H1 (cell line): ENCODE measurements at regions not wholly inside any gene's neighbourhood (a gene's known extent, or its start where the extent isn't known, plus 50 kb on each side); places are given as distances from the start of the nearest gene placed in this dataset.

Source experiments
- CTCF ChIA-PET: fragments of 300-600 bp; sonication (Branson Sonifier 250); formaldehyde crosslinking; loops from one replicate; lab custom pipeline; 2021; ENCODE audit not compliant: partially characterized antibody; lab: Charles Lee
- POLR2A ChIA-PET: fragments of 300-600 bp; sonication (Branson Sonifier 250); formaldehyde crosslinking; loops from one replicate; lab custom pipeline; 2021; ENCODE audit warnings: inconsistent platforms; ENCODE audit not compliant: partially characterized antibody; lab: Charles Lee
- DNase-seq, 2 experiments: peaks; one replicate each; pipeline versions ENCODE4 v3.0.0 to v3.0.0-alpha.2; 2010 to 2022; ENCODE audit warnings: low spot score in 2 of 2, low read depth in 1 of 2, mixed read lengths in 1 of 2
- FAIRE-seq: peaks from 2 replicates; lab custom pipeline; 2011; peaks lifted over from hg19 to GRCh38; lab: Jason Lieb, UNC
- H2AFZ ChIP-seq: 2 replicates; pipeline ENCODE4 v1.8.1; 2012; ENCODE audit warnings: low read length, inconsistent platforms
- H2AK5ac ChIP-seq: 2 replicates; pipeline ENCODE4 v1.6.1; 2013; ENCODE audit warnings: low read depth, low read length
- H2BK120ac ChIP-seq: replicated peaks from 2 replicates; pipeline ENCODE3; 2013; ENCODE audit warnings: low read depth, low read length, inconsistent platforms
- H2BK12ac ChIP-seq: 2 replicates; pipeline ENCODE4 v1.6.1; 2013; ENCODE audit warnings: low read depth, low read length
- H2BK15ac ChIP-seq: 2 replicates; pipeline ENCODE4 v1.6.1; 2013; ENCODE audit warnings: low read length
- H2BK20ac ChIP-seq: 2 replicates; pipeline ENCODE4 v1.6.1; 2013; ENCODE audit warnings: low read length
- H2BK5ac ChIP-seq: 2 replicates; pipeline ENCODE4 v1.6.1; 2013; ENCODE audit warnings: low read depth, low read length
- H3K14ac ChIP-seq: 2 replicates; pipeline ENCODE4 v1.6.1; 2013; ENCODE audit warnings: inconsistent platforms; ENCODE audit not compliant: insufficient read length
- H3K18ac ChIP-seq: 2 replicates; pipeline ENCODE4 v1.6.1; 2013; ENCODE audit warnings: low read length; ENCODE audit errors: extremely low read depth
- H3K23ac ChIP-seq: 2 replicates; pipeline ENCODE4 v1.6.1; 2013; ENCODE audit warnings: inconsistent platforms; ENCODE audit not compliant: insufficient read length
- H3K23me2 ChIP-seq: 2 replicates; pipeline ENCODE4 v1.6.1; 2013; ENCODE audit warnings: low read depth, low read length
- H3K27ac ChIP-seq: 2 replicates; pipeline ENCODE4 v1.6.1; 2011; ENCODE audit warnings: low read depth, low read length, inconsistent platforms
- H3K27me3 ChIP-seq, 4 experiments: replicated peaks in 1 of 4; 1 replicate in 1 of 4; 2 replicates in 3 of 4; pipeline versions ENCODE4 v1.6.1 to v1.8.1; 2011 to 2013; ENCODE audit warnings: low read length in 3 of 4, mild to moderate bottlenecking in 3 of 4, inconsistent platforms in 2 of 4, mixed read lengths in 2 of 4, moderate library complexity in 1 of 4; ENCODE audit not compliant: control insufficient read depth in 3 of 4, insufficient read depth in 3 of 4; ENCODE audit errors: extremely low read depth in 1 of 4
- H3K36me3 ChIP-seq, 4 experiments: 2 replicates each; pipeline versions ENCODE4 v1.6.1 to v1.8.1; 2011 to 2013; ENCODE audit warnings: mild to moderate bottlenecking in 4 of 4, low read length in 3 of 4, moderate library complexity in 2 of 4, control low read depth in 1 of 4, inconsistent platforms in 1 of 4; ENCODE audit not compliant: insufficient read depth in 4 of 4, control insufficient read depth in 2 of 4
- H3K4ac ChIP-seq: replicated peaks from 2 replicates; pipeline ENCODE3; 2013; ENCODE audit warnings: low read length, low read depth, mixed read lengths, inconsistent platforms; ENCODE audit not compliant: insufficient read length
- H3K4me1 ChIP-seq, 4 experiments: replicated peaks in 1 of 4; 1 replicate in 1 of 4; 2 replicates in 3 of 4; pipeline versions ENCODE4 v1.6.1 to v1.8.1; 2011 to 2013; ENCODE audit warnings: low read length in 3 of 4, inconsistent platforms in 2 of 4, mixed read lengths in 1 of 4; ENCODE audit not compliant: insufficient read depth in 4 of 4, control insufficient read depth in 3 of 4
- H3K4me2 ChIP-seq, 2 experiments: 2 replicates each; pipeline versions ENCODE4 v1.6.1 to v1.8.1; 2011 to 2013; ENCODE audit warnings: low read depth in 2 of 2, low read length in 2 of 2, control low read depth in 1 of 2, inconsistent platforms in 1 of 2, mild to moderate bottlenecking in 1 of 2; ENCODE audit not compliant: insufficient read depth in 1 of 2
- H3K4me3 ChIP-seq, 4 experiments: fragments of 200-600, 300-600 bp in 1 of 4; sonication (generic), shearing (Covaris generic), sonication (Bioruptor Twin) in 1 of 4; 2 replicates each; pipeline versions ENCODE4 v1.5.1 to v1.8.1; 2011 to 2016; ENCODE audit warnings: low read length in 4 of 4, low read depth in 3 of 4, control low read depth in 2 of 4, inconsistent platforms in 2 of 4, mild to moderate bottlenecking in 2 of 4, mixed read lengths in 1 of 4, moderate library complexity in 1 of 4; ENCODE audit not compliant: insufficient read depth in 2 of 4; ENCODE audit errors: extremely low read depth in 1 of 4
- H3K56ac ChIP-seq: replicated peaks from 2 replicates; pipeline ENCODE3; 2013; ENCODE audit warnings: low read depth, mild to moderate bottlenecking, mixed read lengths, low read length, inconsistent platforms; ENCODE audit not compliant: insufficient read length
- H3K79me1 ChIP-seq: 2 replicates; pipeline ENCODE4 v1.6.1; 2013; ENCODE audit warnings: low read depth, low read length, control low read depth
- H3K79me2 ChIP-seq, 2 experiments: 2 replicates each; pipeline versions ENCODE4 v1.6.1 to v1.8.1; 2012 to 2013; ENCODE audit warnings: low read length in 2 of 2, mild to moderate bottlenecking in 2 of 2, inconsistent platforms in 1 of 2; ENCODE audit not compliant: insufficient read depth in 2 of 2, control insufficient read depth in 1 of 2
- H3K9ac ChIP-seq, 4 experiments: replicated peaks in 1 of 4; 1 replicate in 1 of 4; 2 replicates in 3 of 4; pipeline versions ENCODE4 v1.6.1 to v1.8.1; 2011 to 2013; ENCODE audit warnings: low read depth in 3 of 4, low read length in 3 of 4, control low read depth in 2 of 4, mild to moderate bottlenecking in 2 of 4, moderate library complexity in 2 of 4, inconsistent platforms in 1 of 4; ENCODE audit errors: extremely low read depth in 1 of 4
- H3K9me3 ChIP-seq, 2 experiments: 2 replicates each; pipeline versions ENCODE4 v1.6.1 to v1.8.1; 2012 to 2013; ENCODE audit warnings: mild to moderate bottlenecking in 2 of 2, moderate library complexity in 2 of 2, control low read depth in 1 of 2, inconsistent platforms in 1 of 2, low read depth in 1 of 2, low read length in 1 of 2, mixed read lengths in 1 of 2; ENCODE audit not compliant: insufficient read depth in 2 of 2
- H4K20me1 ChIP-seq, 2 experiments: replicated peaks in 1 of 2; 2 replicates each; pipeline versions ENCODE3 to v1.8.1; 2011 to 2013; ENCODE audit warnings: inconsistent platforms in 2 of 2, low read length in 2 of 2, mild to moderate bottlenecking in 1 of 2; ENCODE audit not compliant: insufficient read depth in 2 of 2, control insufficient read depth in 1 of 2
- H4K5ac ChIP-seq: 2 replicates; pipeline ENCODE4 v1.6.1; 2013; ENCODE audit warnings: low read length, low read depth, mixed read lengths, inconsistent platforms; ENCODE audit not compliant: insufficient read length
- H4K8ac ChIP-seq: 2 replicates; pipeline ENCODE4 v1.8.0; 2013; ENCODE audit warnings: mild to moderate bottlenecking, moderate library complexity, low read length, inconsistent platforms; ENCODE audit not compliant: insufficient read depth; ENCODE audit errors: extremely low read depth
- H4K91ac ChIP-seq: replicated peaks from 2 replicates; pipeline ENCODE3; 2013; ENCODE audit warnings: low read length, mixed read lengths, inconsistent platforms; ENCODE audit not compliant: insufficient read length
- BACH1 ChIP-seq: IDR thresholded peaks from 2 replicates; pipeline ENCODE4 v1.6.1; 2012; ENCODE audit warnings: low read length, improper control_type of control experiment
- CEBPB ChIP-seq: IDR thresholded peaks from 2 replicates; pipeline ENCODE4 v1.6.1; 2012; ENCODE audit warnings: low read depth, low read length
- CHD1 ChIP-seq: IDR thresholded peaks from 2 replicates; pipeline ENCODE4 v1.6.1; 2012; ENCODE audit warnings: low read depth, low read length, improper control_type of control experiment
- EZH2 ChIP-seq: fragments of 200-600 bp; sonication (generic); IDR thresholded peaks from 2 replicates; pipeline ENCODE4 v1.7.1; 2012; ENCODE audit warnings: low read depth, mild to moderate bottlenecking, moderate library complexity, low read length, inconsistent platforms; ENCODE audit not compliant: severe bottlenecking
- KDM5A ChIP-seq: fragments of 200-600 bp; IDR thresholded peaks from 2 replicates; pipeline ENCODE4 v1.7.1; 2012; ENCODE audit warnings: mild to moderate bottlenecking, low read length, inconsistent platforms, mixed read lengths
- NANOG ChIP-seq: IDR thresholded peaks from 2 replicates; pipeline ENCODE4 v1.6.1; 2011; ENCODE audit warnings: low read length, low read depth, mild to moderate bottlenecking, inconsistent platforms; ENCODE audit not compliant: insufficient read depth, poor library complexity, severe bottlenecking
- PHF8 ChIP-seq: fragments of 200-600 bp; sonication (generic); conservative IDR thresholded peaks from 2 replicates; pipeline ENCODE4 v1.7.1; 2012; ENCODE audit warnings: low read depth, mild to moderate bottlenecking, inconsistent platforms, low read length, moderate library complexity
- POLR2A ChIP-seq, 2 experiments: IDR thresholded peaks; 1 replicate in 1 of 2; 2 replicates in 1 of 2; pipeline ENCODE4 v1.6.1; 2011; ENCODE audit warnings: low read depth in 2 of 2, low read length in 2 of 2, mild to moderate bottlenecking in 2 of 2; ENCODE audit errors: control extremely low read depth in 1 of 2
- RBBP5 ChIP-seq: IDR thresholded peaks from 2 replicates; pipeline ENCODE4 v1.7.1; 2012; ENCODE audit warnings: low read depth, mild to moderate bottlenecking, inconsistent platforms, low read length, moderate library complexity, borderline replicate concordance
- RXRA ChIP-seq: IDR thresholded peaks from 2 replicates; pipeline ENCODE4 v1.6.1; 2011; ENCODE audit warnings: low read depth, mild to moderate bottlenecking, low read length, moderate library complexity; ENCODE audit not compliant: insufficient read depth
- SIRT6 ChIP-seq: IDR thresholded peaks from one replicate; pipeline ENCODE4 v1.7.1; 2012; ENCODE audit warnings: low read length, inconsistent platforms
- SIX5 ChIP-seq: IDR thresholded peaks from 2 replicates; pipeline ENCODE4 v1.6.1; 2011; ENCODE audit warnings: mild to moderate bottlenecking, low read depth, low read length
- TAF7 ChIP-seq: optimal IDR thresholded peaks from 2 replicates; pipeline ENCODE3; 2011; ENCODE audit warnings: low read depth, mild to moderate bottlenecking, inconsistent platforms, low read length, moderate library complexity, borderline replicate concordance
- TCF12 ChIP-seq: IDR thresholded peaks from 2 replicates; pipeline ENCODE4 v1.6.1; 2011; ENCODE audit warnings: low read depth, mild to moderate bottlenecking, low read length
- YY1 ChIP-seq: IDR thresholded peaks from 2 replicates; pipeline ENCODE4 v1.6.1; 2011; ENCODE audit warnings: low read depth, mild to moderate bottlenecking, low read length
- WGBS, 2 experiments: shearing (Covaris generic) in 1 of 2; methylation state at CpG; one replicate each; pipeline versions ENCODE4 v1.1.6 to v1.1.7; 2013 to 2015; ENCODE audit warnings: low lambda C conversion rate in 2 of 2, mixed read lengths in 2 of 2, inconsistent platforms in 1 of 2, low coverage in 1 of 2, missing lambda C conversion rate in 1 of 2; ENCODE audit not compliant: insufficient replicate concordance in 2 of 2, insufficient coverage in 1 of 2, insufficient read length in 1 of 2; ENCODE audit errors: extremely low coverage in 1 of 2, missing lambda C conversion rate in 1 of 2; 5-methylcytosine and 5-hydroxymethylcytosine counted together
- TF ChIP-seq, protein P1 (sequence below): IDR thresholded peaks from 2 replicates; pipeline ENCODE4 v1.6.1; 2012; ENCODE audit warnings: inconsistent platforms

DNA sequence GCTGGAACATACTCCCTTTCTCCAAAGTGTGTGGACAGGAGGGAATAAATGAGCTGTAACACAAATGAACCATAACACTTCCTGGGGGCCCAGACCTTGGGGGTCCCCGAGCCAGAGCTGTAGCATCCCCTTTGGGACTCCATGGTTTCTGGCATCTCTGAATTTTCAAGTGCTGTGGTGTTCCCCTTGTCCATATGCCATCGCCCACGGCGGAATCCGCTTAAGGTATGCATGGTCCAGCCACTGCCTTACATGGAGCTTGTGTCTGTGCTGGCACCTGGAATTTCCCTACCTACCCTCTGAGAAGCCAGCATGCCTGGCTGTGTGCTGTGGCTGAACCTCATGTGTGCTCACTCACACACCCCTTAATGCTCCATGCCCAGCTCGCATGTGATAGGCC lies 943.6 kb downstream of the SLITRK1 start:
- H2BK5ac ChIP-seq, result no peak overlapping the region
- no peak overlapping the region for H2BK15ac ChIP-seq
- H4K5ac ChIP-seq, result no peak overlapping the region
- H3K4me3 ChIP-seq, result no peak overlapping the region
- H3K79me2 ChIP-seq, result no peaks in the 10 kb centered on the region
- H3K79me1 ChIP-seq, result no peaks in the 10 kb centered on the region
- H3K27ac ChIP-seq, result no peak overlapping the region
- no peak for DNase-seq
- H2BK12ac ChIP-seq, result no peak overlapping the region
- no peak overlapping the region for H3K4ac ChIP-seq
- H3K4me2 ChIP-seq, result no peak overlapping the region
- CTCF ChIA-PET, result interaction anchor here (0.6 to 1.0 kb wide), 2 partner anchors 19 to 54 kb away, joined by 3 read pairs; no protein-coding TSS in a partner anchor
- H2AK5ac ChIP-seq, result no peak overlapping the region
- H3K4me1 ChIP-seq, result no peaks in the 10 kb centered on the region
- no peaks in the 10 kb centered on the region for H3K23me2 ChIP-seq
- H4K8ac ChIP-seq, result peak overlapping the region; percentile 20; the same call in 1 of the 2 replicates
- H4K91ac ChIP-seq, result no peak overlapping the region
- H3K56ac ChIP-seq, result no peak overlapping the region
- H4K20me1 ChIP-seq, result no peaks in the 10 kb centered on the region
- no peak for FAIRE-seq
- H2BK20ac ChIP-seq, result no peak overlapping the region
- H3K36me3 ChIP-seq, result no peaks in the 10 kb centered on the region
- no peak overlapping the region for H3K18ac ChIP-seq
- H2BK120ac ChIP-seq, result no peak overlapping the region
- H3K23ac ChIP-seq, result no peak overlapping the region
- H3K27me3 ChIP-seq, result no peaks in the 10 kb centered on the region
- 99% methylated on average over 6 of the region's 6 CpGs; no CpG with 5 or more reads in 1 of the 2 experiments for WGBS, 2 experiments
- POLR2A ChIA-PET, result no interaction called here
- peaks cover 6% of the 10 kb centered on the region in 2 experiments for H3K9me3 ChIP-seq
- no peak overlapping the region for H2AFZ ChIP-seq
- H3K9ac ChIP-seq, result no peak overlapping the region
- no peak overlapping the region for H3K14ac ChIP-seq
- TF ChIP-seq YY1 (no peak), BACH1 (no peak), TCF12 (no peak), EZH2 (no peak), KDM5A (no peak), TAF7 (no peak), CEBPB (no peak), POLR2A (IDR thresholded peaks at IDR 0.05; ENCODE audit: control extremely low read depth in 1 of 2, low read depth in 2 of 2, low read length in 2 of 2) (no peak), SIRT6 (no peak), CHD1 (no peak), RXRA (no peak), PHF8 (no peak), NANOG (no peak), RBBP5 (no peak), SIX5 (no peak)
- TF ChIP-seq, protein P1, sequence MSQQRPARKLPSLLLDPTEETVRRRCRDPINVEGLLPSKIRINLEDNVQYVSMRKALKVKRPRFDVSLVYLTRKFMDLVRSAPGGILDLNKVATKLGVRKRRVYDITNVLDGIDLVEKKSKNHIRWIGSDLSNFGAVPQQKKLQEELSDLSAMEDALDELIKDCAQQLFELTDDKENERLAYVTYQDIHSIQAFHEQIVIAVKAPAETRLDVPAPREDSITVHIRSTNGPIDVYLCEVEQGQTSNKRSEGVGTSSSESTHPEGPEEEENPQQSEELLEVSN, result no peak
